PC-9 (cell line): ENCODE measurements at regions not wholly inside any gene's neighbourhood (a gene's known extent, or its start where the extent isn't known, plus 50 kb on each side); places are given as distances from the start of the nearest gene placed in this dataset.

Experiments
- EZH2 ChIP-seq: fragments of 200-600 bp; sonication (generic); IDR thresholded peaks from 2 replicates; pipeline ENCODE4 v1.8.0; 2017; ENCODE audit warnings: antibody characterized with exemption, low read depth
- TF ChIP-seq, protein P1 (sequence below): fragments of 200-600 bp; sonication (generic); conservative IDR thresholded peaks from 2 replicates; pipeline ENCODE4 v1.6.1; 2017; ENCODE audit warnings: mixed run types, antibody characterized with exemption, mild to moderate bottlenecking, moderate library complexity

DNA sequence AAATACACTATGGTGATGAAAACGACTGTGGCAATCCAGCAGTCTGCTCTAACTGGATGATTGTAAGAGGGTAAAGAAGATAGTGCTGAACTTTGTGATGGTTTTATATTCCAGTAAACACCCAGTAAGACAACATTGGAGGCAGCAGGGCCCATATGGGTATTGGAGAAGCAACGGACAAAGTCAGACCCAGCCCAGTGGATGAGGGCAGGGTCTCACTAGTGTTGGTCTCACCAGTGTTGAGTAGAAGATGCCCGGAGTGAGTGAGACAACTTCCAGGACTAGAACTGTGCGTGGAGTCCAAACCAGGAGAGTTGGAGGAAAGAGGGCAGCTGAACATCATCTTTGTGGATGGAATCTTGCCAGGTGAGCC, 71.9 kb upstream of the CELF4 start:
- TF ChIP-seq, protein P1, sequence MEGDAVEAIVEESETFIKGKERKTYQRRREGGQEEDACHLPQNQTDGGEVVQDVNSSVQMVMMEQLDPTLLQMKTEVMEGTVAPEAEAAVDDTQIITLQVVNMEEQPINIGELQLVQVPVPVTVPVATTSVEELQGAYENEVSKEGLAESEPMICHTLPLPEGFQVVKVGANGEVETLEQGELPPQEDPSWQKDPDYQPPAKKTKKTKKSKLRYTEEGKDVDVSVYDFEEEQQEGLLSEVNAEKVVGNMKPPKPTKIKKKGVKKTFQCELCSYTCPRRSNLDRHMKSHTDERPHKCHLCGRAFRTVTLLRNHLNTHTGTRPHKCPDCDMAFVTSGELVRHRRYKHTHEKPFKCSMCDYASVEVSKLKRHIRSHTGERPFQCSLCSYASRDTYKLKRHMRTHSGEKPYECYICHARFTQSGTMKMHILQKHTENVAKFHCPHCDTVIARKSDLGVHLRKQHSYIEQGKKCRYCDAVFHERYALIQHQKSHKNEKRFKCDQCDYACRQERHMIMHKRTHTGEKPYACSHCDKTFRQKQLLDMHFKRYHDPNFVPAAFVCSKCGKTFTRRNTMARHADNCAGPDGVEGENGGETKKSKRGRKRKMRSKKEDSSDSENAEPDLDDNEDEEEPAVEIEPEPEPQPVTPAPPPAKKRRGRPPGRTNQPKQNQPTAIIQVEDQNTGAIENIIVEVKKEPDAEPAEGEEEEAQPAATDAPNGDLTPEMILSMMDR: no peak
- TF ChIP-seq EZH2: no peak
